Keratinocyte (primary cell): ENCODE measurements at regions not wholly inside any gene's neighbourhood (a gene's known extent, or its start where the extent isn't known, plus 50 kb on each side); places are given as distances from the start of the nearest gene placed in this dataset.

Experiments used
- DNase-seq: peaks from one replicate; pipeline ENCODE4 v3.0.0-alpha.2; 2011; ENCODE audit warnings: low read depth, missing footprints, low spot score
- FAIRE-seq: peaks from 2 replicates; lab custom pipeline; 2011; peaks lifted over from hg19 to GRCh38; lab: Jason Lieb, UNC
- H2AFZ ChIP-seq: 2 replicates; pipeline ENCODE4 v1.6.0; 2012; ENCODE audit warnings: low read length, control low read depth, inconsistent platforms; ENCODE audit not compliant: control insufficient read depth
- H3K27ac ChIP-seq: 2 replicates; pipeline ENCODE4 v1.5.1; 2011; ENCODE audit warnings: low read length; ENCODE audit not compliant: control insufficient read depth, insufficient read depth
- H3K27me3 ChIP-seq: 3 replicates; pipeline ENCODE4 v1.6.0; 2011; ENCODE audit warnings: low read length; ENCODE audit not compliant: control insufficient read depth, insufficient read depth; ENCODE audit errors: extremely low read depth
- H3K36me3 ChIP-seq, 2 experiments: 2 replicates in 1 of 2; 3 replicates in 1 of 2; pipeline ENCODE4 v1.5.1; 2011; ENCODE audit warnings: low read length in 2 of 2, mild to moderate bottlenecking in 1 of 2; ENCODE audit not compliant: control insufficient read depth in 2 of 2, insufficient read depth in 2 of 2; ENCODE audit errors: extremely low read depth in 1 of 2
- H3K4me1 ChIP-seq: 3 replicates; pipeline ENCODE4 v1.5.1; 2011; ENCODE audit warnings: low read length; ENCODE audit not compliant: control insufficient read depth, insufficient read depth; ENCODE audit errors: extremely low read depth
- H3K4me2 ChIP-seq: 3 replicates; pipeline ENCODE4 v1.6.0; 2011; ENCODE audit warnings: low read depth, low read length; ENCODE audit not compliant: control insufficient read depth, insufficient read depth; ENCODE audit errors: extremely low read depth
- H3K4me3 ChIP-seq, 3 experiments: fragments of 200-600 bp in 1 of 3; sonication (generic) in 1 of 3; 2 replicates in 2 of 3; 3 replicates in 1 of 3; pipeline ENCODE4 v1.5.1; 2011 to 2016; ENCODE audit warnings: low read length in 3 of 3, mild to moderate bottlenecking in 3 of 3, control low read depth in 2 of 3, inconsistent platforms in 1 of 3, low read depth in 1 of 3, mixed read lengths in 1 of 3, mixed run types in 1 of 3, moderate library complexity in 1 of 3; ENCODE audit not compliant: control insufficient read depth in 2 of 3, insufficient read depth in 2 of 3; ENCODE audit errors: extremely low read depth in 1 of 3
- H3K79me2 ChIP-seq: 2 replicates; pipeline ENCODE4 v1.6.0; 2012; ENCODE audit warnings: low read length; ENCODE audit not compliant: control insufficient read depth, insufficient read depth
- H3K9ac ChIP-seq: 3 replicates; pipeline ENCODE4 v1.6.0; 2011; ENCODE audit warnings: low read length; ENCODE audit not compliant: control insufficient read depth, insufficient read depth; ENCODE audit errors: extremely low read depth
- H3K9me1 ChIP-seq: 3 replicates; pipeline ENCODE4 v1.6.0; 2011; ENCODE audit warnings: low read length; ENCODE audit not compliant: control insufficient read depth, insufficient read depth; ENCODE audit errors: extremely low read depth
- H3K9me3 ChIP-seq: 2 replicates; pipeline ENCODE4 v1.5.1; 2012; ENCODE audit warnings: low read depth, low read length; ENCODE audit not compliant: control insufficient read depth
- H4K20me1 ChIP-seq: 3 replicates; pipeline ENCODE4 v1.6.0; 2011; ENCODE audit warnings: low read length; ENCODE audit not compliant: control insufficient read depth, insufficient read depth; ENCODE audit errors: extremely low read depth
- CTCF ChIP-seq, 3 experiments: IDR thresholded peaks in 1 of 3; conservative IDR thresholded peaks in 1 of 3; optimal IDR thresholded peaks in 1 of 3; 2 replicates in 2 of 3; 3 replicates in 1 of 3; pipeline versions ENCODE3 to v1.5.1; 2011; ENCODE audit warnings: low read length in 3 of 3, mild to moderate bottlenecking in 3 of 3, moderate library complexity in 2 of 3, control low read depth in 1 of 3, inconsistent platforms in 1 of 3; ENCODE audit not compliant: insufficient read depth in 2 of 3; ENCODE audit errors: extremely low read depth in 1 of 3
- EZH2 ChIP-seq: IDR thresholded peaks from one replicate; pipeline ENCODE4 v1.6.1; 2012; ENCODE audit warnings: inconsistent platforms, mild to moderate bottlenecking, low read length, moderate library complexity
- dilution Hi-C: fragments of 300-500 bp; cut with MboI; formaldehyde crosslinking; loops from one replicate; pipeline ENCODE4 v1.7.0; 2020; ENCODE audit warnings: low sequenced_read_pairs; ENCODE audit not compliant: extremely low pct_ligation_motif_present

- Histone ChIP-seq H3K27me3 (peaks cover 4% of the 10 kb centered on the region), H3K27ac (no peak overlapping the region), H3K4me3 (no peak overlapping the region), H3K9ac (no peak overlapping the region), H2AFZ (no peak overlapping the region), H4K20me1 (no peaks in the 10 kb centered on the region), H3K4me1 (no peaks in the 10 kb centered on the region), H3K9me3 (no peaks in the 10 kb centered on the region), H3K36me3 (no peaks in the 10 kb centered on the region), H3K4me2 (no peak overlapping the region), H3K9me1 (no peaks in the 10 kb centered on the region), H3K79me2 (no peaks in the 10 kb centered on the region)
- no peak for FAIRE-seq
- no peak for DNase-seq
- no peak for TF ChIP-seq EZH2
- TF ChIP-seq CTCF (optimal IDR thresholded peaks at IDR 0.05 in 1 of 3, IDR thresholded peaks at IDR 0.05 in 1 of 3, conservative IDR thresholded peaks at IDR 0.05 in 1 of 3; ENCODE audit: extremely low read depth in 1 of 3, insufficient read depth in 2 of 3, low read length in 3 of 3): no peak
- dilution Hi-C loops: no loop called here
Observed at GRCh38 chr3:99041747-99042146, 140.3 kb upstream of the DCBLD2 start.

- Histone ChIP-seq H3K4me3 (no peak overlapping the region), H3K79me2 (no peaks in the 10 kb centered on the region), H3K27me3 (no peaks in the 10 kb centered on the region), H4K20me1 (no peaks in the 10 kb centered on the region), H3K27ac (no peak overlapping the region), H3K36me3 (no peaks in the 10 kb centered on the region), H3K9me3 (no peaks in the 10 kb centered on the region), H2AFZ (no peak overlapping the region), H3K4me1 (no peaks in the 10 kb centered on the region), H3K4me2 (no peak overlapping the region), H3K9me1 (no peaks in the 10 kb centered on the region), H3K9ac (no peak overlapping the region)
- TF ChIP-seq CTCF (optimal IDR thresholded peaks at IDR 0.05 in 1 of 3, IDR thresholded peaks at IDR 0.05 in 1 of 3, conservative IDR thresholded peaks at IDR 0.05 in 1 of 3; ENCODE audit: extremely low read depth in 1 of 3, insufficient read depth in 2 of 3, low read length in 3 of 3): no peak
- dilution Hi-C loops: no loop called here
- FAIRE-seq (no peak), DNase-seq (no peak)
Observed at GRCh38 chr3:99031778-99032177, 130.3 kb upstream of the DCBLD2 start.
